T-helper 2 cell treated with Interferon-gamma antibody and Interleukin-4, amounts not matched to agents 5 μg/mL and 100 μg/mL, for 36 hours (primary cell): ENCODE measurements at regions not wholly inside any gene's neighbourhood (a gene's known extent, or its start where the extent isn't known, plus 50 kb on each side); places are given as distances from the start of the nearest gene placed in this dataset.

ENCODE experiments used
- DNase-seq: peaks from one replicate; pipeline ENCODE4 v3.0.0; 2021; ENCODE audit warnings: low spot score
- H3K27ac Mint-ChIP-seq: one replicate; pipeline ENCODE4 v1.8.0; 2021; ENCODE audit warnings: mild to moderate bottlenecking, mixed read lengths
- H3K27me3 Mint-ChIP-seq: one replicate; pipeline ENCODE4 v1.8.0; 2021; ENCODE audit warnings: low read depth, mixed read lengths
- H3K36me3 Mint-ChIP-seq: one replicate; pipeline ENCODE4 v1.8.0; 2021; ENCODE audit warnings: low read depth, mixed read lengths
- H3K4me1 Mint-ChIP-seq: one replicate; pipeline ENCODE4 v1.8.0; 2021; ENCODE audit warnings: low read depth, mixed read lengths
- H3K4me3 Mint-ChIP-seq: one replicate; pipeline ENCODE4 v1.8.0; 2022; ENCODE audit warnings: mild to moderate bottlenecking, moderate library complexity, mixed read lengths
- H3K9me3 Mint-ChIP-seq: one replicate; pipeline ENCODE4 v1.8.0; 2021; ENCODE audit warnings: mixed read lengths

- Mint-ChIP-seq H3K9me3 (no peaks in the 10 kb centered on the region), H3K27me3 (no peaks in the 10 kb centered on the region), H3K4me1 (no peaks in the 10 kb centered on the region), H3K27ac (no peak overlapping the region), H3K4me3 (no peak overlapping the region), H3K36me3 (no peaks in the 10 kb centered on the region)
- DNase-seq, result no peak
Observed at GRCh38 chr10:83931669-83932068, 207.6 kb upstream of the GHITM start.

- DNase-seq, result no peak
- H3K4me3 Mint-ChIP-seq, result no peak overlapping the region
- H3K4me1 Mint-ChIP-seq, result no peaks in the 10 kb centered on the region
- no peaks in the 10 kb centered on the region for H3K36me3 Mint-ChIP-seq
- no peak overlapping the region for H3K27ac Mint-ChIP-seq
- H3K27me3 Mint-ChIP-seq, result no peaks in the 10 kb centered on the region
- H3K9me3 Mint-ChIP-seq, result no peaks in the 10 kb centered on the region
Observed at GRCh38 chr10:83932245-83932644, 207.1 kb upstream of the GHITM start.

- Mint-ChIP-seq H3K27ac (no peak overlapping the region), H3K36me3 (no peaks in the 10 kb centered on the region), H3K9me3 (no peaks in the 10 kb centered on the region), H3K4me1 (no peaks in the 10 kb centered on the region), H3K4me3 (no peak overlapping the region), H3K27me3 (no peaks in the 10 kb centered on the region)
- DNase-seq, result no peak
Observed at GRCh38 chr10:83934062-83934461, 205.2 kb upstream of the GHITM start.

- H3K4me3 Mint-ChIP-seq, result no peak overlapping the region
Observed at GRCh38 chr10:83934641-83935338, 204.5 kb upstream of the GHITM start.

GRCh38 chr10:83935339-83935736 lies 204.0 kb upstream of the GHITM start:
- H3K4me1 Mint-ChIP-seq, result no peaks in the 10 kb centered on the region
- no peaks in the 10 kb centered on the region for H3K27me3 Mint-ChIP-seq
- H3K36me3 Mint-ChIP-seq, result no peaks in the 10 kb centered on the region
- H3K27ac Mint-ChIP-seq, result no peak overlapping the region
- no peak for DNase-seq
- no peaks in the 10 kb centered on the region for H3K9me3 Mint-ChIP-seq
- no peak overlapping the region for H3K4me3 Mint-ChIP-seq

More at GRCh38 chr10:83934641-83935338, 204.5 kb upstream of the GHITM start:
- H3K27me3 Mint-ChIP-seq, result no peaks in the 10 kb centered on the region
- no peak for DNase-seq
- no peak overlapping the region for H3K27ac Mint-ChIP-seq
- H3K9me3 Mint-ChIP-seq, result no peaks in the 10 kb centered on the region
- no peaks in the 10 kb centered on the region for H3K4me1 Mint-ChIP-seq
- no peaks in the 10 kb centered on the region for H3K36me3 Mint-ChIP-seq

GRCh38 chr10:83935911-83936310 lies 203.4 kb upstream of the GHITM start:
- Mint-ChIP-seq H3K4me1 (no peaks in the 10 kb centered on the region), H3K27ac (no peak overlapping the region), H3K9me3 (no peaks in the 10 kb centered on the region), H3K4me3 (no peak overlapping the region), H3K36me3 (no peaks in the 10 kb centered on the region), H3K27me3 (no peaks in the 10 kb centered on the region)
- DNase-seq, result no peak

GRCh38 chr10:83937161-83937560 lies 202.1 kb upstream of the GHITM start:
- no peak for DNase-seq
- no peaks in the 10 kb centered on the region for H3K27me3 Mint-ChIP-seq
- no peaks in the 10 kb centered on the region for H3K36me3 Mint-ChIP-seq
- no peaks in the 10 kb centered on the region for H3K9me3 Mint-ChIP-seq
- no peak overlapping the region for H3K27ac Mint-ChIP-seq
- H3K4me3 Mint-ChIP-seq, result no peak overlapping the region
- H3K4me1 Mint-ChIP-seq, result no peaks in the 10 kb centered on the region

GRCh38 chr10:83937826-83938225 lies 201.5 kb upstream of the GHITM start:
- no peaks in the 10 kb centered on the region for H3K9me3 Mint-ChIP-seq
- no peak overlapping the region for H3K4me3 Mint-ChIP-seq
- no peak overlapping the region for H3K27ac Mint-ChIP-seq
- no peaks in the 10 kb centered on the region for H3K27me3 Mint-ChIP-seq
- H3K36me3 Mint-ChIP-seq, result no peaks in the 10 kb centered on the region
- H3K4me1 Mint-ChIP-seq, result no peaks in the 10 kb centered on the region
- no peak for DNase-seq

GRCh38 chr10:83941189-83941588 lies 198.1 kb upstream of the GHITM start:
- H3K4me3 Mint-ChIP-seq, result no peak overlapping the region
- H3K36me3 Mint-ChIP-seq, result no peaks in the 10 kb centered on the region
- H3K9me3 Mint-ChIP-seq, result no peaks in the 10 kb centered on the region
- H3K4me1 Mint-ChIP-seq, result no peaks in the 10 kb centered on the region
- DNase-seq, result no peak
- H3K27ac Mint-ChIP-seq, result no peak overlapping the region
- no peaks in the 10 kb centered on the region for H3K27me3 Mint-ChIP-seq

- no peaks in the 10 kb centered on the region for H3K4me1 Mint-ChIP-seq
- no peak for DNase-seq
- H3K9me3 Mint-ChIP-seq, result no peaks in the 10 kb centered on the region
- H3K27ac Mint-ChIP-seq, result no peak overlapping the region
- no peaks in the 10 kb centered on the region for H3K36me3 Mint-ChIP-seq
- no peaks in the 10 kb centered on the region for H3K27me3 Mint-ChIP-seq
- no peak overlapping the region for H3K4me3 Mint-ChIP-seq
Observed at GRCh38 chr10:83942410-83942809, 196.9 kb upstream of the GHITM start.

GRCh38 chr10:83943049-83943448 lies 196.3 kb upstream of the GHITM start:
- H3K9me3 Mint-ChIP-seq, result no peaks in the 10 kb centered on the region
- no peaks in the 10 kb centered on the region for H3K4me1 Mint-ChIP-seq
- no peak for DNase-seq
- H3K4me3 Mint-ChIP-seq, result no peak overlapping the region
- H3K36me3 Mint-ChIP-seq, result no peaks in the 10 kb centered on the region
- no peaks in the 10 kb centered on the region for H3K27me3 Mint-ChIP-seq
- H3K27ac Mint-ChIP-seq, result no peak overlapping the region

GRCh38 chr10:83943920-83944319 lies 195.4 kb upstream of the GHITM start:
- Mint-ChIP-seq H3K27me3 (no peaks in the 10 kb centered on the region), H3K4me3 (no peak overlapping the region), H3K9me3 (no peaks in the 10 kb centered on the region), H3K4me1 (no peaks in the 10 kb centered on the region), H3K27ac (no peak overlapping the region), H3K36me3 (no peaks in the 10 kb centered on the region)
- DNase-seq, result no peak

GRCh38 chr10:83945982-83946718 lies 193.2 kb upstream of the GHITM start:
- no peak for DNase-seq
- H3K27me3 Mint-ChIP-seq, result no peaks in the 10 kb centered on the region
- H3K27ac Mint-ChIP-seq, result no peak overlapping the region
- no peak overlapping the region for H3K4me3 Mint-ChIP-seq
- no peaks in the 10 kb centered on the region for H3K9me3 Mint-ChIP-seq
- H3K36me3 Mint-ChIP-seq, result no peaks in the 10 kb centered on the region
- H3K4me1 Mint-ChIP-seq, result no peaks in the 10 kb centered on the region

- no peak overlapping the region for H3K4me3 Mint-ChIP-seq
- no peaks in the 10 kb centered on the region for H3K36me3 Mint-ChIP-seq
- H3K4me1 Mint-ChIP-seq, result no peaks in the 10 kb centered on the region
- no peaks in the 10 kb centered on the region for H3K9me3 Mint-ChIP-seq
- no peaks in the 10 kb centered on the region for H3K27me3 Mint-ChIP-seq
- no peak for DNase-seq
- no peak overlapping the region for H3K27ac Mint-ChIP-seq
Observed at GRCh38 chr10:83952314-83952713, 187.0 kb upstream of the GHITM start.

- Mint-ChIP-seq H3K27me3 (no peaks in the 10 kb centered on the region), H3K9me3 (no peaks in the 10 kb centered on the region), H3K36me3 (no peaks in the 10 kb centered on the region), H3K4me3 (no peak overlapping the region), H3K4me1 (no peaks in the 10 kb centered on the region), H3K27ac (no peak overlapping the region)
- DNase-seq, result no peak
Observed at GRCh38 chr10:83953589-83953988, 185.7 kb upstream of the GHITM start.
